Gastroesophageal sphincter (tissue), 4 donors: ENCODE measurements at regions not wholly inside any gene's neighbourhood (a gene's known extent, or its start where the extent isn't known, plus 50 kb on each side); places are given as distances from the start of the nearest gene placed in this dataset.

Source experiments
- ATAC-seq: fragments of 150-250 bp; one replicate; pipeline ENCODE4 v1.9.1; 2016; ENCODE audit warnings: mild to moderate bottlenecking, moderate library complexity
- H3K27ac ChIP-seq, 4 donors: fragments of 200-600 bp; sonication (generic) in 3 of 4; 1 replicate in 3 of 4; 2 replicates in 1 of 4; pipeline ENCODE4 v1.5.1; 2016 to 2019
- H3K27me3 ChIP-seq: fragments of 200-600 bp; sonication (generic); one replicate; pipeline ENCODE4 v1.5.1; 2019
- H3K36me3 ChIP-seq, 2 donors: fragments of 200-600 bp; sonication (generic); one replicate each; pipeline ENCODE4 v1.5.1; 2019; ENCODE audit warnings: control low read depth in 1 of 2
- H3K4me1 ChIP-seq, 3 donors: fragments of 200-600 bp; sonication (generic); 1 replicate in 2 of 3; 2 replicates in 1 of 3; pipeline ENCODE4 v1.5.1; 2016 to 2019; ENCODE audit warnings: control low read depth in 2 of 3
- H3K4me3 ChIP-seq, 2 donors: fragments of 200-600 bp; sonication (generic); one replicate each; pipeline ENCODE4 v1.5.1; 2019; ENCODE audit warnings: mild to moderate bottlenecking in 1 of 2, moderate library complexity in 1 of 2
- H3K9me3 ChIP-seq, 3 donors: fragments of 200-600 bp; sonication (generic); one replicate each; pipeline ENCODE4 v1.5.1; 2017 to 2019; ENCODE audit warnings: control low read depth in 2 of 3
- EP300 ChIP-seq: sonication (generic); formaldehyde crosslinking; IDR thresholded peaks from one replicate; pipeline ENCODE4 v1.6.1; 2017; ENCODE audit warnings: antibody characterized with exemption, mild to moderate bottlenecking
- POLR2A ChIP-seq, 2 donors: fragments of 450-650 bp; IDR thresholded peaks; one replicate each; pipeline ENCODE4 v1.6.1; 2017; ENCODE audit warnings: antibody characterized with exemption in 2 of 2, mild to moderate bottlenecking in 2 of 2, moderate library complexity in 1 of 2
- POLR2AphosphoS5 ChIP-seq: sonication (generic); formaldehyde crosslinking; IDR thresholded peaks from one replicate; pipeline ENCODE4 v1.6.1; 2017; ENCODE audit warnings: antibody characterized with exemption
- WGBS, 2 donors: methylation state at CpG; one replicate each; pipeline ENCODE4 v1.1.5; 2018; ENCODE audit warnings: low coverage in 1 of 2; 5-methylcytosine and 5-hydroxymethylcytosine counted together
- TF ChIP-seq, protein P1 (sequence below), 4 experiments: fragments of 200-600 bp in 2 of 4; fragments of 450-650 bp in 2 of 4; sonication (generic) in 1 of 4; IDR thresholded peaks; one replicate each; pipeline ENCODE4 v1.5.1; 2017 to 2019; ENCODE audit warnings: antibody characterized with exemption in 4 of 4, mild to moderate bottlenecking in 2 of 4, moderate library complexity in 2 of 4

- Histone ChIP-seq H3K4me3 (no peak overlapping the region), H3K9me3 (no peaks in the 10 kb centered on the region), H3K27me3 (peaks cover 10% of the 10 kb centered on the region), H3K4me1 (no peaks in the 10 kb centered on the region), H3K27ac (no peak overlapping the region), H3K36me3 (no peaks in the 10 kb centered on the region)
- no peak for TF ChIP-seq POLR2AphosphoS5
- no peak for TF ChIP-seq EP300
- TF ChIP-seq POLR2A (IDR thresholded peaks at IDR 0.05), result no peak
- TF ChIP-seq, protein P1, sequence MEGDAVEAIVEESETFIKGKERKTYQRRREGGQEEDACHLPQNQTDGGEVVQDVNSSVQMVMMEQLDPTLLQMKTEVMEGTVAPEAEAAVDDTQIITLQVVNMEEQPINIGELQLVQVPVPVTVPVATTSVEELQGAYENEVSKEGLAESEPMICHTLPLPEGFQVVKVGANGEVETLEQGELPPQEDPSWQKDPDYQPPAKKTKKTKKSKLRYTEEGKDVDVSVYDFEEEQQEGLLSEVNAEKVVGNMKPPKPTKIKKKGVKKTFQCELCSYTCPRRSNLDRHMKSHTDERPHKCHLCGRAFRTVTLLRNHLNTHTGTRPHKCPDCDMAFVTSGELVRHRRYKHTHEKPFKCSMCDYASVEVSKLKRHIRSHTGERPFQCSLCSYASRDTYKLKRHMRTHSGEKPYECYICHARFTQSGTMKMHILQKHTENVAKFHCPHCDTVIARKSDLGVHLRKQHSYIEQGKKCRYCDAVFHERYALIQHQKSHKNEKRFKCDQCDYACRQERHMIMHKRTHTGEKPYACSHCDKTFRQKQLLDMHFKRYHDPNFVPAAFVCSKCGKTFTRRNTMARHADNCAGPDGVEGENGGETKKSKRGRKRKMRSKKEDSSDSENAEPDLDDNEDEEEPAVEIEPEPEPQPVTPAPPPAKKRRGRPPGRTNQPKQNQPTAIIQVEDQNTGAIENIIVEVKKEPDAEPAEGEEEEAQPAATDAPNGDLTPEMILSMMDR (IDR thresholded peaks at IDR 0.05), result no peak
- no peak for ATAC-seq
- WGBS, 2 donors, result 13 to 30% methylated on average over 1 of the region's 1 CpG
Observed at GRCh38 chr5:79898611-79899010, 92.5 kb downstream of the MTX3 start.

DNA sequence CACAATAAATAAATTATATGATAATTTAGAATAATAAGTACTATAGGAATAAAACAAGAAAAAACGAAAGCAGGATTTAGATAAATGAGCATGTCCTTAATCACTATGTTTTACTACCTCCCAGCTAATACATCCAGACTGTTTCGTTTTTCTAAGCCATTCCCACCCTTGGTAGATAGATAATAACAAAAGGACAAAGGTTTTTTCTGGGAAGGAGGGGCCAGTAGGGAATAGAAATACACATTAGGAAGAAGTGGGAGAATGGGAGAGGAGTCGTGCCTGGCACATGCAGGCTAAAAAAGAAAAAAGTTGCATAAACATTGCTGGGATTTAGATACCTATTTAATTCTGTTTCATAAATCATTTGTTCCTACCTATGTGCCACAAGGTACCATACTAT, 97.1 kb downstream of the MTX3 start:
- no peak for ATAC-seq

GRCh38 chr5:79893485-79893884, 97.6 kb downstream of the MTX3 start:
- 63 to 75% methylated on average over 1 of the region's 1 CpG for WGBS, 2 donors
- ATAC-seq, result no peak
- Histone ChIP-seq H3K4me3 (no peak overlapping the region), H3K9me3 (peaks cover 0 to 6% (median 0%) of the 10 kb centered on the region in 3 donors), H3K4me1 (no peaks in the 10 kb centered on the region), H3K36me3 (no peaks in the 10 kb centered on the region), H3K27ac (no peak overlapping the region), H3K27me3 (peaks cover 7% of the 10 kb centered on the region)
- no peak for TF ChIP-seq EP300
- TF ChIP-seq, protein P1 (IDR thresholded peaks at IDR 0.05), result no peak
- no peak for TF ChIP-seq POLR2A (IDR thresholded peaks at IDR 0.05)
- TF ChIP-seq POLR2AphosphoS5, result no peak

More for the DNA sequence above, 97.1 kb downstream of the MTX3 start:
- Histone ChIP-seq H3K27me3 (peaks cover 7% of the 10 kb centered on the region), H3K36me3 (no peaks in the 10 kb centered on the region), H3K4me3 (no peak overlapping the region), H3K9me3 (peaks cover 0 to 1% (median 0%) of the 10 kb centered on the region in 3 donors), H3K27ac (no peak overlapping the region), H3K4me1 (no peaks in the 10 kb centered on the region)
- no peak for TF ChIP-seq EP300
- no peak for TF ChIP-seq POLR2AphosphoS5
- TF ChIP-seq, protein P1 (IDR thresholded peaks at IDR 0.05), result no peak
- no peak for TF ChIP-seq POLR2A (IDR thresholded peaks at IDR 0.05)
- 36 to 47% methylated on average over 3 of the region's 3 CpGs for WGBS, 2 donors

DNA sequence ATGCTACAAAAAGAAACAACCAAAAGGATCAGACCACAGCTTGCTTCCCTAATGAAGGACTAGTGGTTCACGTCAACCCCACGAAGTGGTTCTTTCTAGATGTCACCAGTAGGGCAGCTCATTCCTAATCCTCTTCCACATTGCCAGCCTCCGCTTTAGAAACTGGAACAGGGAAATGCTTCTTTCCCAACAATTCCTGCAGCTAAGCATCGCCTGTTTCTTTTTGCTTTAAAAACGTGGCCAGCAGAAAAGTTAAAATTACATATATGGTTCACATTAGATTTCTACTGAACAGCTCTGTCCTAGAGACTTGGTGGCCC, 100.2 kb downstream of the MTX3 start:
- H3K4me1 ChIP-seq, result no peaks in the 10 kb centered on the region
- peaks cover 7% of the 10 kb centered on the region for H3K27me3 ChIP-seq
- 80 to 85% methylated on average over 3 to 5 of the region's 5 CpGs for WGBS, 2 donors
- no peaks in the 10 kb centered on the region for H3K36me3 ChIP-seq
- peaks cover 0 to 16% (median 0%) of the 10 kb centered on the region in 3 donors for H3K9me3 ChIP-seq
- no peak for ATAC-seq
- H3K4me3 ChIP-seq, result no peak overlapping the region
- H3K27ac ChIP-seq, result no peak overlapping the region
- TF ChIP-seq, protein P1 (IDR thresholded peaks at IDR 0.05), result no peak
- no peak for TF ChIP-seq POLR2A (IDR thresholded peaks at IDR 0.05)
- TF ChIP-seq EP300, result no peak
- no peak for TF ChIP-seq POLR2AphosphoS5

DNA sequence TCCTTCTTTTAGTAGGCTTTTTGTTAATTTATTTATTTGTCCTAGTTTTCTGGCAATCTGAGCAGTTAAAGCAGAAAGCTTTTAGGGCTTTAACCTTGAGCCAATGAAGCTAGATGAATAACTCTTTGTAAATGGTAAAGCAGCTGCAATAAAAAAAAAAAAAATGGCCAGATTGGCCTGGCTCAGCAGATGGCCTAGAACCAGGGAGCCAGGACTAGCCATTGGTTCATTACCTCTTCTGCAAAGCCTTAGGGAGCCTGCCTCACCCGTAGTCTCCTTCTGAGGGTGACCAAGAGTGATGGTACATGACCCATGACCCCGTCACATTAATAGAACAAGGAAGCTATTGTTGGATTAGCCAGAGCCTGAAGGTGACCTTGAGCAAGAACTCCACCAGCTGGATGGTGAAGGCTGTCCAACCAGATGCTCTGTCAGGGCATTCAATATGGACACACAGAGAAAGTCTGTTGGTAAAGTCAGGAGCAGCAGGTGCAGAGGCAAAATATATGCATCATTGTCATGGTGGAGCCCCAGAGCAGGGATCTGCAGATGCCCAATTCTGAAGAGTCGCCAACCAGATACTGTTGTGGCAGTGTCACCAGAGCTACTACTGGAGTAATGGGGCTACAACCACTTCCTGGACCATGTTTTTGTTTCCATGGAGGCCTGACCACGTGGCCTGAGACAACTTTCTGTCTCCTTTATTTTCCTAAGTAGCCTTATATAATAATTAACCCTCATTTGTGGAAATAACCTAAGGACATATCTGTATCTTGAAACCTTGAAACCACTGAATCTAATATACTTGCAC, 100.7 kb downstream of the MTX3 start:
- H3K36me3 ChIP-seq, result no peaks in the 10 kb centered on the region
- ATAC-seq, result no peak
- H3K9me3 ChIP-seq, result peaks cover 0 to 16% (median 0%) of the 10 kb centered on the region in 3 donors
- H3K4me3 ChIP-seq, result no peak overlapping the region
- H3K4me1 ChIP-seq, result no peaks in the 10 kb centered on the region
- WGBS, 2 donors, result 70 to 90% methylated on average over 2 to 3 of the region's 4 CpGs
- H3K27ac ChIP-seq, result no peak overlapping the region
- H3K27me3 ChIP-seq, result peaks cover 6% of the 10 kb centered on the region
- no peak for TF ChIP-seq EP300
- TF ChIP-seq, protein P1 (IDR thresholded peaks at IDR 0.05), result no peak
- TF ChIP-seq POLR2A (IDR thresholded peaks at IDR 0.05), result no peak
- no peak for TF ChIP-seq POLR2AphosphoS5
